DOHH2 (cell line): ENCODE measurements at regions not wholly inside any gene's neighbourhood (a gene's known extent, or its start where the extent isn't known, plus 50 kb on each side); places are given as distances from the start of the nearest gene placed in this dataset.
A peak's percentile ranks its signal among the peaks of the same experiment; 100 is the strongest.

Source experiments
- H3F3A ChIP-seq: fragments of 200-600 bp; sonication (generic), shearing (Covaris generic); 2 replicates; pipeline ENCODE4 v1.6.0; 2016; ENCODE audit warnings: antibody characterized with exemption, mild to moderate bottlenecking; ENCODE audit not compliant: control insufficient read depth, insufficient read depth
- H3K27ac ChIP-seq: fragments of 200-600 bp; sonication (generic); 2 replicates; pipeline ENCODE4 v1.5.1; 2014; ENCODE audit warnings: low read depth, mild to moderate bottlenecking, low read length, moderate library complexity
- H3K27me3 ChIP-seq: fragments of 200-600 bp; sonication (generic); 2 replicates; pipeline ENCODE4 v1.6.1; 2014; ENCODE audit warnings: mild to moderate bottlenecking, low read length, mixed read lengths; ENCODE audit not compliant: control insufficient read depth
- H3K36me3 ChIP-seq: fragments of 200-600 bp; sonication (generic); 2 replicates; pipeline ENCODE4 v1.6.1; 2014; ENCODE audit warnings: mild to moderate bottlenecking, low read length, moderate library complexity, mixed read lengths; ENCODE audit not compliant: control insufficient read depth
- H3K4me1 ChIP-seq: fragments of 200-600 bp; sonication (generic); 2 replicates; pipeline ENCODE4 v1.6.1; 2014; ENCODE audit warnings: mild to moderate bottlenecking, low read length, mixed read lengths; ENCODE audit not compliant: control insufficient read depth
- H3K4me2 ChIP-seq: fragments of 200-600 bp; sonication (generic); 2 replicates; pipeline ENCODE4 v1.6.0; 2014; ENCODE audit warnings: mild to moderate bottlenecking, low read length, moderate library complexity
- H3K4me3 ChIP-seq: fragments of 200-600 bp; sonication (generic); 2 replicates; pipeline ENCODE4 v1.5.1; 2014; ENCODE audit warnings: mild to moderate bottlenecking, low read length, mixed read lengths
- H3K79me2 ChIP-seq: fragments of 200-600 bp; sonication (generic); 2 replicates; pipeline ENCODE4 v1.6.1; 2014; ENCODE audit warnings: mild to moderate bottlenecking, low read length, mixed read lengths; ENCODE audit not compliant: control insufficient read depth
- H3K9me2 ChIP-seq: fragments of 200-600 bp; sonication (generic); replicated peaks from 2 replicates; pipeline ENCODE4 v1.6.1; 2014; ENCODE audit warnings: mild to moderate bottlenecking, low read length, mixed read lengths; ENCODE audit not compliant: control insufficient read depth
- H3K9me3 ChIP-seq: fragments of 200-600 bp; sonication (generic); 2 replicates; pipeline ENCODE4 v1.6.1; 2014; ENCODE audit warnings: antibody characterized with exemption, low read length, mixed read lengths; ENCODE audit not compliant: control insufficient read depth, insufficient read depth
- H4K20me1 ChIP-seq: fragments of 200-600 bp; sonication (generic); 2 replicates; pipeline ENCODE4 v1.6.0; 2014; ENCODE audit warnings: low read depth, mild to moderate bottlenecking, antibody characterized with exemption, low read length, moderate library complexity; ENCODE audit not compliant: control insufficient read depth, insufficient read depth
- CTCF ChIP-seq: fragments of 200-600 bp; sonication (generic); IDR thresholded peaks from one replicate; pipeline ENCODE4 v1.5.1; 2014; ENCODE audit warnings: antibody characterized with exemption, mild to moderate bottlenecking, low read depth, low read length; ENCODE audit not compliant: poor library complexity, severe bottlenecking
- EZH2phosphoT487 ChIP-seq: fragments of 200-600 bp; sonication (generic); IDR thresholded peaks from 2 replicates; pipeline ENCODE4 v1.6.1; 2017; ENCODE audit warnings: borderline replicate concordance, mild to moderate bottlenecking, antibody characterized with exemption, low read length, moderate library complexity, mixed read lengths

GRCh38 chr4:53744446-53745160 is 153.3 kb upstream of the LNX1 start:
- no peaks in the 10 kb centered on the region for H4K20me1 ChIP-seq
- peaks cover 70% of the 10 kb centered on the region for H3K4me1 ChIP-seq
- peak overlapping the region; percentile 78 for H3K4me2 ChIP-seq
- peak overlapping the region; percentile 46 for H3K4me3 ChIP-seq
- peak overlapping the region; percentile 97 for H3K27ac ChIP-seq
- peaks cover 8% of the 10 kb centered on the region for H3K36me3 ChIP-seq
- TF ChIP-seq CTCF (peak; percentile 25), EZH2phosphoT487 (no peak)
- peaks cover 4% of the 10 kb centered on the region; the same call in 1 of the 2 replicates for H3K9me3 ChIP-seq
- H3K9me2 ChIP-seq, result no peaks in the 10 kb centered on the region
- H3K27me3 ChIP-seq, result no peaks in the 10 kb centered on the region
- H3F3A ChIP-seq, result peaks cover 36% of the 10 kb centered on the region
- no peaks in the 10 kb centered on the region for H3K79me2 ChIP-seq

GRCh38 chr4:53734584-53735353 is 143.5 kb upstream of the LNX1 start:
- no peak overlapping the region for H3K4me3 ChIP-seq
- H3K4me1 ChIP-seq, result no peaks in the 10 kb centered on the region
- no peaks in the 10 kb centered on the region for H4K20me1 ChIP-seq
- H3K9me2 ChIP-seq, result no peaks in the 10 kb centered on the region
- H3K4me2 ChIP-seq, result no peak overlapping the region
- H3K27me3 ChIP-seq, result no peaks in the 10 kb centered on the region
- H3K79me2 ChIP-seq, result no peaks in the 10 kb centered on the region
- H3K27ac ChIP-seq, result no peak overlapping the region
- H3K9me3 ChIP-seq, result no peaks in the 10 kb centered on the region; the same call in 1 of the 2 replicates
- TF ChIP-seq EZH2phosphoT487 (no peak), CTCF (no peak)
- H3K36me3 ChIP-seq, result no peaks in the 10 kb centered on the region
- no peaks in the 10 kb centered on the region for H3F3A ChIP-seq

GRCh38 chr4:53734182-53734581 is 142.9 kb upstream of the LNX1 start:
- Histone ChIP-seq H3K27ac (no peak overlapping the region), H3K9me2 (no peaks in the 10 kb centered on the region), H4K20me1 (no peaks in the 10 kb centered on the region), H3K79me2 (no peaks in the 10 kb centered on the region), H3K9me3 (no peaks in the 10 kb centered on the region; the same call in 1 of the 2 replicates), H3K4me3 (no peak overlapping the region), H3K4me1 (no peaks in the 10 kb centered on the region), H3F3A (no peaks in the 10 kb centered on the region), H3K36me3 (no peaks in the 10 kb centered on the region), H3K27me3 (no peaks in the 10 kb centered on the region), H3K4me2 (no peak overlapping the region)
- TF ChIP-seq CTCF, result no peak
- no peak for TF ChIP-seq EZH2phosphoT487
